Neural cell (in vitro differentiated cells): ENCODE measurements at regions not wholly inside any gene's neighbourhood (a gene's known extent, or its start where the extent isn't known, plus 50 kb on each side); places are given as distances from the start of the nearest gene placed in this dataset.

Experiments used
- H2AFZ ChIP-seq: fragments of 200-600, 300-800 bp; sonication (generic), shearing (Covaris generic); 2 replicates; pipeline ENCODE4 v1.6.0; 2014; ENCODE audit warnings: low read depth, mild to moderate bottlenecking, antibody characterized with exemption, low read length, moderate library complexity
- H3F3A ChIP-seq: fragments of 200-600 bp; shearing (Covaris generic); 2 replicates; pipeline ENCODE4 v1.6.1; 2016; ENCODE audit warnings: mild to moderate bottlenecking, moderate library complexity, mixed read lengths, antibody characterized with exemption, low read length; ENCODE audit not compliant: insufficient read depth, poor library complexity, severe bottlenecking
- H3K27ac ChIP-seq: fragments of 200-600, 300-800 bp; sonication (generic), shearing (Covaris generic); 2 replicates; pipeline ENCODE4 v1.5.1; 2014; ENCODE audit warnings: mild to moderate bottlenecking, low read length, moderate library complexity
- H3K27me3 ChIP-seq: fragments of 300-800, 200-600 bp; sonication (generic), shearing (Covaris generic); 2 replicates; pipeline ENCODE4 v1.6.0; 2014; ENCODE audit warnings: mild to moderate bottlenecking, low read depth, low read length, moderate library complexity; ENCODE audit not compliant: insufficient read depth
- H3K36me3 ChIP-seq: fragments of 300-800, 200-600 bp; sonication (generic), shearing (Covaris generic); 2 replicates; pipeline ENCODE4 v1.5.1; 2014; ENCODE audit warnings: mild to moderate bottlenecking, antibody characterized with exemption, low read length, moderate library complexity; ENCODE audit not compliant: insufficient read depth
- H3K4me2 ChIP-seq: fragments of 300-800, 200-600 bp; sonication (generic), shearing (Covaris generic); 2 replicates; pipeline ENCODE4 v1.6.0; 2014; ENCODE audit warnings: mild to moderate bottlenecking, low read length
- H3K4me3 ChIP-seq: fragments of 300-800, 200-600 bp; sonication (generic), shearing (Covaris generic); 2 replicates; pipeline ENCODE4 v1.5.1; 2014; ENCODE audit warnings: mild to moderate bottlenecking, low read length, moderate library complexity
- H3K79me2 ChIP-seq: fragments of 200-600 bp; shearing (Covaris generic); replicated peaks from 2 replicates; pipeline ENCODE4 v1.6.0; 2014; ENCODE audit warnings: mild to moderate bottlenecking, low read length, moderate library complexity; ENCODE audit not compliant: insufficient read depth
- H3K9ac ChIP-seq: fragments of 300-800, 200-600 bp; sonication (generic), shearing (Covaris generic); 2 replicates; pipeline ENCODE4 v1.6.1; 2016; ENCODE audit warnings: mild to moderate bottlenecking, low read length, mixed read lengths
- H3K9me2 ChIP-seq: fragments of 200-600 bp; shearing (Covaris generic); 2 replicates; pipeline ENCODE4 v1.6.1; 2016; ENCODE audit warnings: mild to moderate bottlenecking, low read length, mixed read lengths; ENCODE audit not compliant: insufficient read depth
- H3K9me3 ChIP-seq: fragments of 200-600, 300-800 bp; sonication (generic), shearing (Covaris generic); 2 replicates; pipeline ENCODE4 v1.6.1; 2016; ENCODE audit warnings: mild to moderate bottlenecking, mixed run types, low read length, moderate library complexity, mixed read lengths
- H4K20me1 ChIP-seq: fragments of 200-600 bp; shearing (Covaris generic); 2 replicates; pipeline ENCODE4 v1.6.1; 2016; ENCODE audit warnings: mild to moderate bottlenecking, mixed run types; ENCODE audit not compliant: insufficient read depth
- EP300 ChIP-seq: fragments of 450-650 bp; conservative IDR thresholded peaks from 2 replicates; pipeline ENCODE4 v1.6.1; 2014; ENCODE audit warnings: antibody characterized with exemption, mild to moderate bottlenecking, moderate library complexity; ENCODE audit not compliant: poor library complexity, severe bottlenecking
- EZH2 ChIP-seq: fragments of 200-600, 300-800 bp; shearing (Covaris generic), sonication (generic); IDR thresholded peaks from 2 replicates; pipeline ENCODE4 v1.6.1; 2014; ENCODE audit warnings: antibody characterized with exemption, low read length, borderline replicate concordance, mild to moderate bottlenecking; ENCODE audit not compliant: insufficient read depth, poor library complexity, severe bottlenecking
- MXI1 ChIP-seq: fragments of 450-650 bp; conservative IDR thresholded peaks from 2 replicates; pipeline ENCODE4 v1.6.1; 2014; ENCODE audit warnings: antibody characterized with exemption, mild to moderate bottlenecking; ENCODE audit not compliant: poor library complexity, severe bottlenecking
- POLR2AphosphoS5 ChIP-seq: IDR thresholded peaks from 2 replicates; pipeline ENCODE4 v1.6.1; 2012
- RAD21 ChIP-seq: fragments of 450-650 bp; conservative IDR thresholded peaks from 2 replicates; pipeline ENCODE4 v1.6.1; 2014; ENCODE audit warnings: antibody characterized with exemption, mild to moderate bottlenecking, moderate library complexity
- SMC3 ChIP-seq: fragments of 450-650 bp; conservative IDR thresholded peaks from 2 replicates; pipeline ENCODE4 v1.6.1; 2014; ENCODE audit warnings: antibody characterized with exemption, mild to moderate bottlenecking, moderate library complexity; ENCODE audit not compliant: poor library complexity
- TAF1 ChIP-seq: IDR thresholded peaks from 2 replicates; pipeline ENCODE4 v1.6.1; 2012; ENCODE audit warnings: low read depth
- TF ChIP-seq, protein P1 (sequence below): fragments of 450-650 bp; IDR thresholded peaks from 2 replicates; pipeline ENCODE4 v1.5.1; 2014; ENCODE audit warnings: antibody characterized with exemption, mild to moderate bottlenecking, moderate library complexity; ENCODE audit not compliant: poor library complexity, severe bottlenecking
- TF ChIP-seq, protein P2 (sequence below): IDR thresholded peaks from 2 replicates; pipeline ENCODE4 v1.6.1; 2012; ENCODE audit warnings: borderline replicate concordance

DNA sequence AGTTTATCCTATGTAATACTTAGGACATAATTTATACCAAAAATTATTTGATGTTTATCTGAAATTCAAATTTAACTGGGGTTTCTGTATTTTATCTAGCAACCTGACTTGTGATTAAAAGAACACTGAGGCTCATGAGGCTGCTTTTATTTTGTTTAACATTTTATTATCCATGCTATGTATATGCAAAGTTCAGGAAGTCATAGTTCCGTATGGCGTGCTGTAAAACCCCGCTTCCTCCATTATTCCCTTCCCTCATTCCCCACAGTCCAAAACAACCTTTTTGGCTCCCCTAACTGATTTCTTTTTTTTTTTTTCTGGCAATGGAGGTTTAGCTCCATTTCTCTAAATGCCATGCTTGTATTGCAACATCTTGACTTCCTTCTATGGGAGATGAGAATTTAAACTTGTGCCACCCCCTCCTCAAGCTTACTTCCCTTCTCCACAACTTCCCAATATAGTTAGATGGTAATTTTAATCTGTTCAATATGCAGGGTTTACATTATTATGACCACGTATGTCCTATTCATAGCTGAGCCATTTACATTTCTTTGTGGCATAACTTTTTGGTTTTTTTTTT, 138.0 kb upstream of the DNAH14 start:
- Histone ChIP-seq H2AFZ (no peak overlapping the region), H3K9me2 (no peaks in the 10 kb centered on the region), H3K79me2 (no peaks in the 10 kb centered on the region), H3F3A (no peaks in the 10 kb centered on the region), H3K9ac (no peak overlapping the region), H3K36me3 (no peaks in the 10 kb centered on the region), H4K20me1 (no peaks in the 10 kb centered on the region), H3K4me3 (no peak overlapping the region), H3K27me3 (no peaks in the 10 kb centered on the region), H3K9me3 (no peaks in the 10 kb centered on the region), H3K27ac (no peak overlapping the region), H3K4me2 (no peak overlapping the region)
- TF ChIP-seq POLR2AphosphoS5 (no peak), EP300 (no peak), RAD21 (no peak), TAF1 (no peak), MXI1 (no peak), EZH2 (no peak), SMC3 (no peak)
- TF ChIP-seq, protein P1, sequence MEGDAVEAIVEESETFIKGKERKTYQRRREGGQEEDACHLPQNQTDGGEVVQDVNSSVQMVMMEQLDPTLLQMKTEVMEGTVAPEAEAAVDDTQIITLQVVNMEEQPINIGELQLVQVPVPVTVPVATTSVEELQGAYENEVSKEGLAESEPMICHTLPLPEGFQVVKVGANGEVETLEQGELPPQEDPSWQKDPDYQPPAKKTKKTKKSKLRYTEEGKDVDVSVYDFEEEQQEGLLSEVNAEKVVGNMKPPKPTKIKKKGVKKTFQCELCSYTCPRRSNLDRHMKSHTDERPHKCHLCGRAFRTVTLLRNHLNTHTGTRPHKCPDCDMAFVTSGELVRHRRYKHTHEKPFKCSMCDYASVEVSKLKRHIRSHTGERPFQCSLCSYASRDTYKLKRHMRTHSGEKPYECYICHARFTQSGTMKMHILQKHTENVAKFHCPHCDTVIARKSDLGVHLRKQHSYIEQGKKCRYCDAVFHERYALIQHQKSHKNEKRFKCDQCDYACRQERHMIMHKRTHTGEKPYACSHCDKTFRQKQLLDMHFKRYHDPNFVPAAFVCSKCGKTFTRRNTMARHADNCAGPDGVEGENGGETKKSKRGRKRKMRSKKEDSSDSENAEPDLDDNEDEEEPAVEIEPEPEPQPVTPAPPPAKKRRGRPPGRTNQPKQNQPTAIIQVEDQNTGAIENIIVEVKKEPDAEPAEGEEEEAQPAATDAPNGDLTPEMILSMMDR = no peak
- TF ChIP-seq, protein P2, sequence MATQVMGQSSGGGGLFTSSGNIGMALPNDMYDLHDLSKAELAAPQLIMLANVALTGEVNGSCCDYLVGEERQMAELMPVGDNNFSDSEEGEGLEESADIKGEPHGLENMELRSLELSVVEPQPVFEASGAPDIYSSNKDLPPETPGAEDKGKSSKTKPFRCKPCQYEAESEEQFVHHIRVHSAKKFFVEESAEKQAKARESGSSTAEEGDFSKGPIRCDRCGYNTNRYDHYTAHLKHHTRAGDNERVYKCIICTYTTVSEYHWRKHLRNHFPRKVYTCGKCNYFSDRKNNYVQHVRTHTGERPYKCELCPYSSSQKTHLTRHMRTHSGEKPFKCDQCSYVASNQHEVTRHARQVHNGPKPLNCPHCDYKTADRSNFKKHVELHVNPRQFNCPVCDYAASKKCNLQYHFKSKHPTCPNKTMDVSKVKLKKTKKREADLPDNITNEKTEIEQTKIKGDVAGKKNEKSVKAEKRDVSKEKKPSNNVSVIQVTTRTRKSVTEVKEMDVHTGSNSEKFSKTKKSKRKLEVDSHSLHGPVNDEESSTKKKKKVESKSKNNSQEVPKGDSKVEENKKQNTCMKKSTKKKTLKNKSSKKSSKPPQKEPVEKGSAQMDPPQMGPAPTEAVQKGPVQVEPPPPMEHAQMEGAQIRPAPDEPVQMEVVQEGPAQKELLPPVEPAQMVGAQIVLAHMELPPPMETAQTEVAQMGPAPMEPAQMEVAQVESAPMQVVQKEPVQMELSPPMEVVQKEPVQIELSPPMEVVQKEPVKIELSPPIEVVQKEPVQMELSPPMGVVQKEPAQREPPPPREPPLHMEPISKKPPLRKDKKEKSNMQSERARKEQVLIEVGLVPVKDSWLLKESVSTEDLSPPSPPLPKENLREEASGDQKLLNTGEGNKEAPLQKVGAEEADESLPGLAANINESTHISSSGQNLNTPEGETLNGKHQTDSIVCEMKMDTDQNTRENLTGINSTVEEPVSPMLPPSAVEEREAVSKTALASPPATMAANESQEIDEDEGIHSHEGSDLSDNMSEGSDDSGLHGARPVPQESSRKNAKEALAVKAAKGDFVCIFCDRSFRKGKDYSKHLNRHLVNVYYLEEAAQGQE = no peak

DNA sequence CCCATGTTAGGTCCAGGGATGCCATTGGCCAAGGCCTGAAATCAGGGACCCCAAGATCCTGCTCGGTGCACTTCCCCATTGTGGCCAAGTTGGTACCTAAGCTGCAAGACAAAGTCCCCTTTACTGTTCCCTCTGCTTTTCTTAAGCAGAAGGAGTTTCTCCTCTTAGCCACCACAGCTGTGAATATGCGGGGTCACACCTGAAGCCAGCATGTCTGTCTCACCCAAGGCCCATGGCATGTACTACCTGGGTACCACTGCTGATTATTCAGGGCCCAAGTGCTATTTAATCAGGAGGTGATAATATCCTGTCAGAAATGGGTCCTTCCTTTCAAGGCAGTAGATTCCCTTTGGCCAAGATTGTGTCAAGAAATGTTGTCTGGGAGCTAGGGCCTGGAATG, 133.9 kb upstream of the DNAH14 start:
- Histone ChIP-seq H3K4me2 (no peak overlapping the region), H3K9me3 (no peaks in the 10 kb centered on the region), H3K27ac (no peak overlapping the region)

More for the DNA sequence above, 133.9 kb upstream of the DNAH14 start:
- H3K36me3 ChIP-seq = no peaks in the 10 kb centered on the region
- no peak overlapping the region for H3K9ac ChIP-seq
- H4K20me1 ChIP-seq = no peaks in the 10 kb centered on the region
- H3K4me3 ChIP-seq = no peak overlapping the region
- H3K27me3 ChIP-seq = no peaks in the 10 kb centered on the region
- TF ChIP-seq, protein P1 = no peak
- TF ChIP-seq TAF1 (no peak), POLR2AphosphoS5 (no peak), MXI1 (no peak), RAD21 (no peak), SMC3 (no peak), EP300 (no peak), EZH2 (no peak)
- TF ChIP-seq, protein P2 = no peak
- no peak overlapping the region for H2AFZ ChIP-seq
- no peaks in the 10 kb centered on the region for H3K9me2 ChIP-seq
- H3F3A ChIP-seq = no peaks in the 10 kb centered on the region
- H3K79me2 ChIP-seq = no peaks in the 10 kb centered on the region
